IPS DF 19.7 (cell line): ENCODE measurements at regions not wholly inside any gene's neighbourhood (a gene's known extent, or its start where the extent isn't known, plus 50 kb on each side); places are given as distances from the start of the nearest gene placed in this dataset.

Source experiments
- DNase-seq: peaks from one replicate; pipeline ENCODE4 v3.0.0-alpha.2; 2013; ENCODE audit warnings: low read depth, low spot score

DNA sequence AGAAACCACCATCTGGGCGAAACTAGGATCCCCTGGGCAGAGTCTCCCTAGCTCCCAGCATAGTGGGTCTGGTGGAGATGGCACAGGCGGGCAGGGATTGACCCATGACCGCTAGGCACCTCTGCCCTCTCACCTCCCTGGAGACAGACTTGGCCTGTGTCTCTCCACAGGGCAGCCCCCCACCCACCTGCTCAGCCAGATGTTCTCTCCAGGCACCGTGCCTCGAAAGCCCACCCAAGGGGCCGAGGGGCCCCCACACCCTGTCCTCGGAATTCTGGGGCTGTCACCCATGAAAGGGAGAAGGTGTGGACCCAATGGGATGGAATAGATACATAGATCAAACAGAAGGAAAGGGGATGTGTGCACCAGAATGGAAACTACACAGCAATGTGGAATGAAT lies 229.1 kb upstream of the RTL1 start:
- no peak for DNase-seq

- no peak for DNase-seq
These were observed 229.5 kb upstream of the RTL1 start for GRCh38 chr14:101133068-101133467.

DNA sequence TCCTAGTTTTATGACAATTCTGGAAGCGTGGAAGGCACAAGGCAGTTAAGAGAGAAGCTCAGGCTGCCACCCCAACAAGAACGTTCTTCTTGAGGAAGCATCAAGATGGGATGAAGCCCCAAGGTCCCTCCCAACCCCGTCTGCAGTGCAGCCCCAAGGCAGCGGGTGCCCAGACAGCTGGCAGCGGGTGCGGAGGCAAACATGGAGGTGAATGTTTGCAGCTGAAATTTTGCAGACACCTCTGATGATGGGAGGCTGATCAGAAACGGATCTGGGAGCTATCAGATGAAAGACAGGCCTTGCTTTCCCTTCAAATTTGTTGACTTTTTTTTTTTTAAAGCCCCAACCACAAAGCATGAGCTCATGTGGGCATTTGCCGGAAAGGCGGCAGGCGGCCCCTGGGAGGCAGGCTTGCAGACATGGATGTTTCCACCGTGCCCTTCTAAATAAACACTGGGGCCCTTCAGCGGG lies 230.7 kb upstream of the RTL1 start:
- DNase-seq: no peak

- DNase-seq: no peak
These were observed 231.4 kb upstream of the RTL1 start for GRCh38 chr14:101134851-101135433.

GRCh38 chr14:101135796-101136742 lies 232.5 kb upstream of the RTL1 start:
- no peak for DNase-seq

- no peak for DNase-seq
These were observed 233.7 kb upstream of the RTL1 start for GRCh38 chr14:101137234-101137633.

DNA sequence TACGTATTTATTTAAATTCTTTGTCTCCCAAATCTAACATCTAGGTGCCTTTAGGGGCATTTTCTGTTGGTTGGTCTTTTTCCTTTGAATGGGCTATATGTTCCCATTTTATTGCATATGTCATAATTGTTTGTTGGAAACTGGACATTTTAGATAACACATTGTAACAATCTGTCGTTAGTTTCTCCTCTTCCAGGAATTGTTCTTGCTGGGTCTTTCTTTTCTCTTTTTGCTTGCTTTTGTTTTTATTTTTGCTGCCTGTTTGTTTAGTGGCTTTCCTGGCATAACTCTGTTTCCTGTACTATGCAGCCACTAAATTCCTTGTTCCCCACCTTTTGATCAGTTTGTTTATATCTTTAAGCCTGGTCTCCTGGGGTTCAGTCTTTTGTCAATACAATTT lies 244.3 kb upstream of the RTL1 start:
- no peak for DNase-seq

- no peak for DNase-seq
These were observed 246.6 kb upstream of the RTL1 start for GRCh38 chr14:101150039-101150610.

DNA sequence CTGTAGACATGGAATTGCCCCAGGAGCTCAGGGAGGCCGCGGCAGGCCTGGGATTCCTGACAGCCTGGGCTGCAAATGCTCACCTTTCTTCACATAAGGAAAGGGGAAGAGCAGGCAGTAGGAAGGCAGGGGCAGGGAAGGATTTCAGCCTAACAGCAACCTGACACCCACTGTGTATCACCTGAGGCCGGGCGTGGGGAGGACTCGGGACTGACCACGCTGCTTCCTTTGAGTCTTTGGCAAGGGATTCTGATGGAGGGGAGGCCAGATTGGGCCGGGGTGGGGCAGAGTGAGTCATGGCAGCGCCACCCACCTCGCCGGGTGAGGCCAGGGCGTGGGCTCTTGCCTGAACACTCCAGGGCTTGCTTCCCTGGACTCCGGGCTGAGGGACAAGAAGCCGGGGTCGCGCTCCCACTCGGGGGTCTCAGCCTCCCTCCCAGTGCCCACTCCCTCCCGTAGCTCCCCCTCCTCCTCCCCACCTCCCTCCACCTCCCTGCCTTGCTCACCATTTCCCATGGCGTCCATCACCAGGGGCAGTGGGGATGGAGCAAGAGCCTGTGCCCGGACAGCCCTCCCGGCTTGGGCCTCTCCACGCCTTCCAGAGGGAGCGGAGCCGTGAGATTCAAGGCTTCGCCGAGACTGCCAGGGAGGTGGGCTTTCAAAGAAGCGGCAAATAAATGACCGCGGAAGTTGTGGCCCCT lies 247.9 kb upstream of the RTL1 start:
- peak; percentile 12 for DNase-seq

- no peak for DNase-seq
These were observed 248.4 kb upstream of the RTL1 start for GRCh38 chr14:101151927-101152305.

GRCh38 chr14:101152855-101153254 lies 249.3 kb upstream of the RTL1 start:
- no peak for DNase-seq

DNA sequence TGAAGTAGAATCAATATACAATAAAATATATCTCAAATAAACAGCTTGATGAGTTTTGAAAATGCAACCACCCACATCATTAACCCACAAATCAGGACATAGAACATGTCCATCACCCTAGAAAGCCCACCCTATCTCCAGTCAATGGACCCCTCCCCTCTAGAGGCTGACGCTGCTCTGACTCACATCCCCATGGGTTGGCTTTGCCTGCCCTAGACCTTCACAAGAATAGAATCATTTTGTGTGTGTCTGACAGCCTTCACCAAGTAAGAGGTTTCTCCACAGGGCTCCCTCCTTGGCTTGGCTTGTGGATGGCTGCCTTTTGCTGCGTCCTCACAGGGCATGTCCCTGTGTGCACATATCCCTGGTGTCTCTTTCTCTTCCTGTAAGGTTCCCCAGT lies 250.2 kb upstream of the RTL1 start:
- DNase-seq: no peak

GRCh38 chr14:101155575-101155974 lies 252.1 kb upstream of the RTL1 start:
- no peak for DNase-seq

DNA sequence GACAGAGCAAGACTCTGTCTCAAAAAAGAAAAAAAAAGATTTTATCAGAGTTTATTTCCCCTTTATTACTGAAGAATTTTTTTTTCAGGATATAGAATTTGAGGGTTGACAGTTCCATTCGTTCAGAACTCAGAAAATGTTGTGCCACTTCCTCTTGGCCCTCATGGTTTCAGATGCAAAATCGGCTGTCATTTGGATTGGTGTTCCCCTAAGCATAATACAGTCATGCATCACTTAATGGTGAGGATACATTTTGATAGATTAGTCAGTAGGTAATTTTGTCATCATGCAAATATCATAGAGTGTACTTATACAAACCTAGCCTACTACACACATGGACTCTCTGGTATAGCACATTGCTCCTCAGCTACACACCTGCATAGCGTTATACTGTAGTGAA lies 263.9 kb upstream of the RTL1 start:
- no peak for DNase-seq

DNA sequence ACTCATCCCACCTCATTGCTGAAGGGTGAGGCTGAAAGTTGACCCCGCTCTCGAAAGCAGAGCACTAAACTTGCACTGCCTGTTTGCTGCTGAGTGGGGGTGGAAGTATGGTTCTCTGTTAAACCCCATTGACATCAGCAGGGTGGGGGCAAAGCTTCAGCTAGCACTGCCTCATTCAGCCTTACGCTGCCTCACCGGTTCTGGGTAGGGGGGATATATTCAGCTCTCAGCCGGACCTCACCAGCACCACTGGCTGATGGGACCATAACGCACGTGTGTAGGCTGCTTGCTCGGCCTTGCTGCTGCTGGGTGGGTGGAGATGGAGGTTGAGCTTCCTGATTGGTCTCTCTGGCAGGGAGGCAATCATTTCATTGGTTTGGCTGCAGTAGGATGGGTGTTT lies 265.7 kb upstream of the RTL1 start:
- DNase-seq: no peak

DNA sequence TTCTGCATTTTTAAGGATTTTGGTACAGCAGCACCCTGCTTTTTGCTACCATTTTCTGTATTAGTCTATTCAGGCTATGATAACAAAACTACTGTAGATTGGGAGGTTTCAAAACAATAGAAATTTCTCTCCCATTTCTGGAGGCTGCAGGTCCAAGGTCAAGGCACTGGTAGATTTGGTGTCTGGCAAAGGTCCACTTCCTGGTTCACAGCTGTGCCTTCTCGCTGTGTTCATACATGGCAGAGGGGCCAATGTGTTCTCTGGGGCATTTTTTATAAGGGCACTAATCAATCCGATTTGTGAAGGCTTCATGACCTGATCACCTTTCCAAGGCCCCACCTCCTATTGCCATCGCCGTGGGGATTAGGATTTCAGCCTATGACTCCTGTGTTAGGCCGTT lies 268.1 kb upstream of the RTL1 start:
- DNase-seq: no peak

DNA sequence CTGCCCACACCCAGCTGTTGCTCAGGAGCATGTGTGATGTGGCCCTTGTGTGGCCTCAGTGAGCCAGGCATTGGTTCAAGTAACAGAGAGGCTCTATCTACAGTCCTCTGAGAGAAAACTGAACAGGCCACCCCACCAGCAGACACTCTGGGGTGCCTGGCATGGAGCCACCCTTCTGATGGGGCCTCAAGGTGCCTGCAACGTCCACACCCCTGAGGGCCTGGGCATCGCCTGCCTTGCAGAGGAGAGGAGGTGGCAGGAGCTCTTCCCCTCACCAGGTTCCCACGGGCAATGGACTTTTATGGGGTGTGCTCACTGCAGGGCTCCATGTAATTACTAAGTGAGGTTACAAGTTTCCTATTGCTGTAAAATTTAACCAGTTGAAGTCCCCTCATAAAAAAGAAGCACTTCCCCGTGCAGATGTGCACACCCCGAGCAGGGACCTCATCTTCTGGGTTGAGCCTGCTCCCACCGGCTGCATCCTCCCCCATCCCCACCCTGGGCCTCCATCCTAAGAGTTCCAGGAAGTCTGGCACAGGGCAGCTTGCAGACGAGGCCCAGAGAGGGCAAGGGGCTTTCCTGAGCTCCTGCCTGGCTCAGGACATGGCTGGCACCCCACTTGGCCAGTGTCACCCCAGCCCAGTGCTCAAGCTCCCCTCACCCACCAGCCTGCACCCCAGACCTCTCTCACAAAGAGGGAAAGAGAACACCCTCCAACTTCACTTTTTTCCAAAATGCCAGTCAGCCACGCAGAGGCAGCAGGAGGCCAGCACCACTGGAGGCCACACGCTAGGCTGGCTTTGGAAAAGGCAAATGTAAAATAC lies 270.4 kb upstream of the RTL1 start:
- no peak for DNase-seq

GRCh38 chr14:101174522-101174838 lies 271.0 kb upstream of the RTL1 start:
- no peak for DNase-seq

GRCh38 chr14:101174980-101175606 lies 271.6 kb upstream of the RTL1 start:
- no peak for DNase-seq

DNA sequence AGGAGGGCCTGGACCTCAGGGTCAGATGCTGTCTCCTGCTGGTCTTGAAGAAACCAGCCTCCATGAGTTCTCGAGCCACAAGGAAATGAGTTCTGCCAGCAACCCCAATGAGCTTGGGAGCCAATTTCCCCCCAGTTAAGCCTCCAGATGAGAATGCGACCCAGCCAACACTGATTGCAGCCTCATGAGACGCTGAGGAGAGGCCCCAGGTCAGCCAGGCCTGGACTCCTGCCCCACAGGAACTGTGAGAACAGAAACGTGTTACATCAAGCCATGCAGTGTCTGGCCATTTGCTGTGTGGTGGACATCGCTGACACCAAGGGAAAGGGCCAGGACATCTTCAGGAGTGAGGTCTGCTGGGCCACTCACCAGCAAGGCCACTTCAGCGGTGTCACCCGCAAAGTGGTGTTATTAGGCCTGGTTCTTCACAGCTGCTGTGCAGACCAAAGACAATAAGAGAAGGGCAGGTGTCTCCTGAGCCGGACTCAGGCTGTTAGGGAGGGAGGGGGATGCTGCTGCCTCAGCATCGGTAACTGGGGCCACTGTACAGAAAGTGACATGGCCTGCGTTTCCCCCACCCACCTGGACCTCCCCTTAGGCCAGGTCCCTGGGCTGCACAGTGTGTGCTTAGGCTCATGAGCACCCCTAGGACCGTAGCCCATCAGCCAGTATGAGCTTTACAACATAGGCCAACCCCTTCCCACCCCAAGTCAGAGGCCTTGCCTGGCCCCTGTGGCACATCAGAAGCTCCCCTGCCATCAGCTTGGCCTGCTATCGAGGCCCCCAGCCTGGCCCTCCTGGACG lies 272.4 kb upstream of the RTL1 start:
- DNase-seq: no peak
